K562 (cell line): ENCODE measurements at regions not wholly inside any gene's neighbourhood (a gene's known extent, or its start where the extent isn't known, plus 50 kb on each side); places are given as distances from the start of the nearest gene placed in this dataset.

Source experiments
- ATAC-seq: fragments of 200-7000 bp; cut with Tn5 transposase; 3 replicates; pipeline ENCODE4 v1.9.1; 2020; ENCODE audit warnings: moderate library complexity
- BruUV-seq: library from RNA; stranded (reverse); fragments of 400-500 nt; replicated peaks from 2 replicates; lab custom pipeline; 2021; lab: Mats Ljungman, UMichigan
- CTCF ChIA-PET: fragments of 300-600 bp; formaldehyde crosslinking; extraction: SDS; loops from one replicate; lab custom pipeline; 2021; ENCODE audit warnings: low intra/inter-chr PET ratio; lab: Yijun Ruan, JAX
- POLR2A ChIA-PET: fragments of 300-600, 350-650 bp; sonication (Branson Sonifier 250); formaldehyde crosslinking; extraction: SDS; loops from one replicate; lab custom pipeline; 2021; ENCODE audit warnings: antibody characterized with exemption, inconsistent platforms; lab: Yijun Ruan, JAX
- DNase-seq, 4 experiments: peaks; one replicate each; pipeline versions ENCODE4 v3.0.0 to v3.0.0-alpha.2; 2011 to 2018; ENCODE audit warnings: low spot score in 3 of 4, mixed read lengths in 3 of 4; ENCODE audit errors: extremely low read depth in 1 of 4
- FAIRE-seq: peaks from 2 replicates; lab custom pipeline; 2011; peaks lifted over from hg19 to GRCh38; lab: Jason Lieb, UNC
- H2AFZ ChIP-seq: 2 replicates; pipeline ENCODE4 v1.6.0; 2011; ENCODE audit warnings: low read depth, low read length, control low read depth, inconsistent platforms
- H3K27ac ChIP-seq: fragments of 200-600 bp; 3 replicates; pipeline ENCODE4 v1.8.0; 2011; ENCODE audit warnings: low read depth, mild to moderate bottlenecking, control low read depth, inconsistent platforms, low read length, moderate library complexity, mixed read lengths; ENCODE audit errors: extremely low read depth
- H3K27me3 ChIP-seq, 2 experiments: fragments of 300-600 bp in 1 of 2; 2 replicates in 1 of 2; 3 replicates in 1 of 2; pipeline versions ENCODE4 v1.6.0 to v1.8.0; 2011; ENCODE audit warnings: inconsistent platforms in 2 of 2, low read length in 2 of 2, mild to moderate bottlenecking in 1 of 2, mixed read lengths in 1 of 2, moderate library complexity in 1 of 2; ENCODE audit not compliant: control insufficient read depth in 2 of 2, insufficient read depth in 2 of 2
- H3K36me3 ChIP-seq: fragments of 300-600 bp; 3 replicates; pipeline ENCODE4 v1.8.0; 2011; ENCODE audit warnings: mild to moderate bottlenecking, low read length, inconsistent platforms; ENCODE audit not compliant: control insufficient read depth, insufficient read depth
- H3K4me1 ChIP-seq, 2 experiments: fragments of 200-600 bp in 1 of 2; replicated peaks in 1 of 2; 2 replicates in 1 of 2; 3 replicates in 1 of 2; pipeline versions ENCODE4 v1.5.1 to v1.8.0; 2011; ENCODE audit warnings: inconsistent platforms in 2 of 2, low read length in 2 of 2, mild to moderate bottlenecking in 1 of 2, mixed read lengths in 1 of 2, moderate library complexity in 1 of 2; ENCODE audit not compliant: control insufficient read depth in 2 of 2, insufficient read depth in 2 of 2
- H3K4me2 ChIP-seq: 2 replicates; pipeline ENCODE4 v1.6.1; 2011; ENCODE audit warnings: low read length, control low read depth, inconsistent platforms, mixed read lengths; ENCODE audit not compliant: insufficient read depth
- H3K4me3 ChIP-seq: fragments of 200-600 bp; sonication (generic), shearing (Covaris generic); 2 replicates; pipeline ENCODE4 v1.5.1; 2016; ENCODE audit warnings: control low read depth, inconsistent platforms
- H3K79me2 ChIP-seq: fragments of 200-600 bp; 3 replicates; pipeline ENCODE4 v1.8.0; 2011; ENCODE audit warnings: low read length, inconsistent platforms; ENCODE audit not compliant: control insufficient read depth, insufficient read depth
- H3K9ac ChIP-seq, 2 experiments: 2 replicates each; pipeline versions ENCODE4 v1.6.0 to v1.6.1; 2011; ENCODE audit warnings: low read depth in 2 of 2, low read length in 2 of 2, control low read depth in 1 of 2, inconsistent platforms in 1 of 2, mild to moderate bottlenecking in 1 of 2, mixed read lengths in 1 of 2; ENCODE audit not compliant: insufficient read depth in 1 of 2
- H3K9me1 ChIP-seq: one replicate; pipeline ENCODE4 v1.6.0; 2011; ENCODE audit warnings: inconsistent platforms, mild to moderate bottlenecking, low read length, moderate library complexity; ENCODE audit not compliant: control insufficient read depth, insufficient read depth
- H3K9me3 ChIP-seq: replicated peaks from 2 replicates; pipeline ENCODE4 v1.5.1; 2011; ENCODE audit warnings: low read depth, low read length, inconsistent platforms; ENCODE audit not compliant: control insufficient read depth, insufficient read depth
- H4K20me1 ChIP-seq: replicated peaks from 2 replicates; pipeline ENCODE4 v1.6.1; 2011; ENCODE audit warnings: low read length, inconsistent platforms, mixed read lengths; ENCODE audit not compliant: control insufficient read depth, insufficient read depth
- BCL6 ChIP-seq: fragments of 250-450 bp; sonication (Bioruptor Pico); IDR thresholded peaks from 2 replicates; pipeline ENCODE4 v1.4.0; 2020
- CAMTA2 ChIP-seq: fragments of 250-450 bp; sonication (Bioruptor Pico); conservative IDR thresholded peaks from 2 replicates; pipeline ENCODE4 v1.5.1; 2022
- CBFA2T2 ChIP-seq: fragments of 450-650 bp; conservative IDR thresholded peaks from 2 replicates; pipeline ENCODE4 v1.6.1; 2017; ENCODE audit warnings: mild to moderate bottlenecking
- CBFA2T3 ChIP-seq: fragments of 450-650 bp; IDR thresholded peaks from 2 replicates; pipeline ENCODE4 v1.6.1; 2017
- HBP1 ChIP-seq: fragments of 450-650 bp; formaldehyde crosslinking; IDR thresholded peaks from 2 replicates; pipeline ENCODE4 v1.4.0; 2022; ENCODE audit warnings: missing genetic modification characterization
- NCOA6 ChIP-seq: fragments of 450-650 bp; IDR thresholded peaks from 2 replicates; pipeline ENCODE4 v1.6.1; 2017; ENCODE audit warnings: mild to moderate bottlenecking
- PHF8 ChIP-seq: fragments of 200-600 bp; sonication (generic); IDR thresholded peaks from 2 replicates; pipeline ENCODE4 v1.6.1; 2012; ENCODE audit warnings: mixed run types, mild to moderate bottlenecking, inconsistent platforms, low read length, moderate library complexity, borderline replicate concordance
- SMARCA5 ChIP-seq: fragments of 450-650 bp; IDR thresholded peaks from 2 replicates; pipeline ENCODE4 v1.6.1; 2016
- WGBS: fragments of 100-300 bp; shearing (Covaris generic); methylation state at CpG from one replicate; pipeline ENCODE4 v1.1.6; 2016; ENCODE audit warnings: low coverage, mixed read lengths; ENCODE audit not compliant: insufficient coverage; ENCODE audit errors: missing lambda C conversion rate; 5-methylcytosine and 5-hydroxymethylcytosine counted together
- in situ Hi-C: fragments of 300-500 bp; cut with MboI; formaldehyde crosslinking; loops from 4 replicates; pipeline ENCODE4 v1.15.0; 2018; ENCODE audit warnings: inconsistent platforms, mixed read lengths
- intact Hi-C: fragments of 100-400 bp; cut with micrococcal nuclease; formaldehyde crosslinking; loops from 2 replicates; pipeline ENCODE4 v1.14.2; 2022
- TF ChIP-seq, protein P1 (sequence below), 3 experiments: IDR thresholded peaks in 2 of 3; conservative IDR thresholded peaks in 1 of 3; 2 replicates each; pipeline ENCODE4 v1.5.1; 2011 to 2012; ENCODE audit warnings: low read length in 3 of 3, mild to moderate bottlenecking in 3 of 3, control low read depth in 2 of 3, improper control_type of control experiment in 1 of 3, inconsistent platforms in 1 of 3, low read depth in 1 of 3, mixed read lengths in 1 of 3, moderate library complexity in 1 of 3; ENCODE audit not compliant: insufficient read depth in 2 of 3
- TF ChIP-seq, protein P2 (sequence below), 2 experiments: fragments of 450-650 bp in 1 of 2; sonication (generic) in 1 of 2; formaldehyde crosslinking in 1 of 2; IDR thresholded peaks in 1 of 2; conservative IDR thresholded peaks in 1 of 2; 2 replicates each; pipeline versions ENCODE4 v1.6.1 to v1.8.1; 2016 to 2023; ENCODE audit warnings: mild to moderate bottlenecking in 2 of 2, moderate library complexity in 2 of 2, inconsistent platforms in 1 of 2, missing genetic modification reagents in 1 of 2

DNA sequence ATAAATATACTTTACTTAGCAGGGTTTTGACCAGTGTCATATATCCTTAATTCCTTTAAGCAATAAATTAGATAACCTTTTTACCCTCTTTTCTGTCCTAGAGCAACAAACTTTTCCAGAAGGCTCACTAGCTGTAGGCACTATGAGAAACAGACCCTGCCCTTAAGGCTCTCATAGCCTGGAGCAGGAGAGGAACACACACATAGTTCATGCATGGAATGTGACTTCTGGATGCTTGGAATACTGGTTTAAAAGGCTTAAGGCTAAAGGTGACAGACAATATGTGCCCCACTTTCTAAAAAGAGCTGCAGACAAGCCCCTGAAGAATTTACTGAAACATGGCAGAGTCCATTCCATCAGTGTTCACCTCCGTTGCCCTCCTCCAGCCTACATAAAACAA is 237.2 kb downstream of the TTC8 start:
- Histone ChIP-seq H3K9me3 (no peaks in the 10 kb centered on the region), H3K4me3 (no peak overlapping the region), H3K36me3 (no peaks in the 10 kb centered on the region), H3K9me1 (no peaks in the 10 kb centered on the region), H3K4me2 (no peak overlapping the region), H3K79me2 (no peaks in the 10 kb centered on the region), H3K27ac (no peak overlapping the region), H3K27me3 (0 out of 5 replicates have a peak, but pooled peaks cover 0 to 4% of the 10 kb centered on the region in 2 experiments), H4K20me1 (no peaks in the 10 kb centered on the region), H3K9ac (no peak overlapping the region), H2AFZ (no peak overlapping the region)
- in situ Hi-C loops = no loop called here
- FAIRE-seq = no peak
- intact Hi-C loops = no loop called here
- no TSS peak for BruUV-seq
- WGBS = 0% methylated on average over 1 of the region's 1 CpG
- DNase-seq = no peak
- POLR2A ChIA-PET = no interaction called here
- TF ChIP-seq CBFA2T2 (no peak), SMARCA5 (no peak), PHF8 (no peak), BCL6 (no peak), CAMTA2 (CRISPR knock-in tag) (no peak), CBFA2T3 (no peak), NCOA6 (no peak), HBP1 (CRISPR knock-in tag) (no peak)
- TF ChIP-seq, protein P1, sequence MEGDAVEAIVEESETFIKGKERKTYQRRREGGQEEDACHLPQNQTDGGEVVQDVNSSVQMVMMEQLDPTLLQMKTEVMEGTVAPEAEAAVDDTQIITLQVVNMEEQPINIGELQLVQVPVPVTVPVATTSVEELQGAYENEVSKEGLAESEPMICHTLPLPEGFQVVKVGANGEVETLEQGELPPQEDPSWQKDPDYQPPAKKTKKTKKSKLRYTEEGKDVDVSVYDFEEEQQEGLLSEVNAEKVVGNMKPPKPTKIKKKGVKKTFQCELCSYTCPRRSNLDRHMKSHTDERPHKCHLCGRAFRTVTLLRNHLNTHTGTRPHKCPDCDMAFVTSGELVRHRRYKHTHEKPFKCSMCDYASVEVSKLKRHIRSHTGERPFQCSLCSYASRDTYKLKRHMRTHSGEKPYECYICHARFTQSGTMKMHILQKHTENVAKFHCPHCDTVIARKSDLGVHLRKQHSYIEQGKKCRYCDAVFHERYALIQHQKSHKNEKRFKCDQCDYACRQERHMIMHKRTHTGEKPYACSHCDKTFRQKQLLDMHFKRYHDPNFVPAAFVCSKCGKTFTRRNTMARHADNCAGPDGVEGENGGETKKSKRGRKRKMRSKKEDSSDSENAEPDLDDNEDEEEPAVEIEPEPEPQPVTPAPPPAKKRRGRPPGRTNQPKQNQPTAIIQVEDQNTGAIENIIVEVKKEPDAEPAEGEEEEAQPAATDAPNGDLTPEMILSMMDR (IDR thresholded peaks at IDR 0.05 in 2 of 3, conservative IDR thresholded peaks at IDR 0.05 in 1 of 3; ENCODE audit: insufficient read depth in 2 of 3, low read depth in 1 of 3, low read length in 3 of 3) = no peak
- TF ChIP-seq, protein P2, sequence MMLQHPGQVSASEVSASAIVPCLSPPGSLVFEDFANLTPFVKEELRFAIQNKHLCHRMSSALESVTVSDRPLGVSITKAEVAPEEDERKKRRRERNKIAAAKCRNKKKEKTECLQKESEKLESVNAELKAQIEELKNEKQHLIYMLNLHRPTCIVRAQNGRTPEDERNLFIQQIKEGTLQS (IDR thresholded peaks at IDR 0.05) = no peak
- TF ChIP-seq, protein P2 (CRISPR knock-in tag; conservative IDR thresholded peaks at IDR 0.05) = no peak
- TF ChIP-seq, all 486 proteins: peak for 0
- no peak for ATAC-seq
- no peaks in the 10 kb centered on the region for H3K4me1 ChIP-seq
- CTCF ChIA-PET = no interaction called here
